ENCODE measurements at regions not wholly inside any gene's neighbourhood (a gene's known extent, or its start where the extent isn't known, plus 50 kb on each side); places are given as distances from the start of the nearest gene placed in this dataset.

- TF ChIP-seq EZH2phosphoT487 (IDR thresholded peaks at IDR 0.05; ENCODE audit: unreplicated experiment) (no peak), CTCF (conservative IDR thresholded peaks at IDR 0.05; ENCODE audit: low read depth in 2 of 2) (no peak), POLR2AphosphoS5 (IDR thresholded peaks at IDR 0.05; ENCODE audit: low read depth) (no peak)
These were observed 75.8 kb downstream of the RRAGC start for GRCh38 chr1:38783640-38784229.

Measured in GM23338 (cell line).